GM12864 (cell line): ENCODE measurements at regions not wholly inside any gene's neighbourhood (a gene's known extent, or its start where the extent isn't known, plus 50 kb on each side); places are given as distances from the start of the nearest gene placed in this dataset.

Source experiments
- DNase-seq: peaks from one replicate; pipeline ENCODE4 v3.0.0-alpha.2; 2011; ENCODE audit warnings: low read depth
- H3K4me3 ChIP-seq: 2 replicates; pipeline ENCODE4 v1.5.1; 2011; ENCODE audit warnings: mild to moderate bottlenecking, low read depth, low read length, control low read depth
- CTCF ChIP-seq: IDR thresholded peaks from 2 replicates; pipeline ENCODE4 v1.5.1; 2011; ENCODE audit warnings: low read depth, mild to moderate bottlenecking, moderate library complexity, low read length, control low read depth, inconsistent platforms; ENCODE audit errors: missing control alignments

GRCh38 chr13:74570834-74571233 is 436.6 kb upstream of the KLF12 start:
- no peak overlapping the region for H3K4me3 ChIP-seq
- no peak for TF ChIP-seq CTCF
- no peak for DNase-seq

DNA sequence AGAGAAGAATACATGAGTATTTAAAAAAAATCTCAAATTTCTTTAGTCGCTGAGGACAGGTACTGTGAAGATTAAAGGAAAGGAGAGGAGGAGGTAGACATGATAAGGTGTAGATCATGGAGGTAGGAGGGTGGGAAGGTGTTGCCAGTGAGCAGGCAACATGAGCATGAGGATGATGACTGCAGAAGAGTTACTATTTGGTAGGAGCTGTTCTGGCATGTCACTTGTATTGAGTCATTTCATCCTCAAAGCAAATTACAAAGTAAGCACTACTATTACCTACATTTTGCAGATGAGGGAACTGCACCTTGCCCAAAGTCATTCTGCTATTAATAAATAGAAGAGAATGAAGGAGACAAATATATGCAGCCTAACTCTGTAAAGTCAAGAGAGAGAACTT is 435.8 kb upstream of the KLF12 start:
- no peak for DNase-seq
- no peak for TF ChIP-seq CTCF
- no peak overlapping the region for H3K4me3 ChIP-seq

DNA sequence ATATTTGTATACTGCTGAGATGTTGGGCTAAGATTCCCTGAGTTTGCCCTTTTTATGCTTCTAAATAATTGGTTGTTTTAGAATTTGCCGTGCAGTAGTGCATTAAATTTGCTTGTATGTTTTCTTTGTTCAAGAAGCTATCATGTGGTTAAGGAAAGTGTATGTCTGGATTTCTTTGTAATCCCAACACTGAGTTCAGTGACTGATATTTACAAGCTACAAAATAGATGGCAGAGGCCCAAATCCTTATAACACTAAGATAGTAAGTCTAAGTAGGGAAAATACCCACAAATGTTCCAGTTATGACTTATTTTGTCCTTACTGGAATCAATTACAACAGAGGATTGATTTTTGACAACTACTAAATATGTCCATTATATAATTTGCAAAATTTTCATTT is 435.0 kb upstream of the KLF12 start:
- H3K4me3 ChIP-seq = no peak overlapping the region
- no peak for DNase-seq
- TF ChIP-seq CTCF = no peak

GRCh38 chr13:74567485-74567884 is 433.3 kb upstream of the KLF12 start:
- DNase-seq = no peak
- no peak for TF ChIP-seq CTCF
- H3K4me3 ChIP-seq = no peak overlapping the region

GRCh38 chr13:74562381-74562780 is 428.2 kb upstream of the KLF12 start:
- no peak for TF ChIP-seq CTCF

DNA sequence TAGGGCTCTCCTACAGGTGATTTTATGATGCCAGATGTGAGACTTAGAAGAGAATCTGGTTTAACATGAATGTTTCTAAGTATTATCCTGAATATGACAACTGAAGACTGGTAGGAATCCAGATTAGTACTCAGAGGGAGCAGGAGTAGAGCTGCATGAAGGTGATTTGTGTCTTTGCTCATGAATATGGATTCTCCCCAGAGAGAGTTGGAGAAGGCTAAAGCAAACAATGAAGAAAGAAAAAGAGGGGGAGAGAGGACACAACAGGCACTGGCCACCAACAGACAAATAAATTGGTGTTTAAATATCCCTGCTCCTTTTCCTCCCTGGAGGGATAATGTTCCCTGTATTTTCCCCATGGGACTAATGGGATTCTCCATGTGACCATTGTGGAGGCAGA is 427.0 kb upstream of the KLF12 start:
- no peak overlapping the region for H3K4me3 ChIP-seq
- DNase-seq = no peak
- TF ChIP-seq CTCF = no peak

More at GRCh38 chr13:74562381-74562780, 428.2 kb upstream of the KLF12 start:
- H3K4me3 ChIP-seq = no peak overlapping the region
- no peak for DNase-seq

GRCh38 chr13:74560325-74560724 is 426.1 kb upstream of the KLF12 start:
- no peak for TF ChIP-seq CTCF
- no peak overlapping the region for H3K4me3 ChIP-seq
- peak; percentile 0 for DNase-seq
